Neural cell (in vitro differentiated cells): ENCODE measurements at regions not wholly inside any gene's neighbourhood (a gene's known extent, or its start where the extent isn't known, plus 50 kb on each side); places are given as distances from the start of the nearest gene placed in this dataset.

Experiments
- CTCF ChIP-seq: fragments of 450-650 bp; IDR thresholded peaks from 2 replicates; pipeline ENCODE4 v1.5.1; 2014; ENCODE audit warnings: antibody characterized with exemption, mild to moderate bottlenecking, moderate library complexity; ENCODE audit not compliant: poor library complexity, severe bottlenecking
- EP300 ChIP-seq: fragments of 450-650 bp; conservative IDR thresholded peaks from 2 replicates; pipeline ENCODE4 v1.6.1; 2014; ENCODE audit warnings: antibody characterized with exemption, mild to moderate bottlenecking, moderate library complexity; ENCODE audit not compliant: poor library complexity, severe bottlenecking
- EZH2 ChIP-seq: fragments of 200-600, 300-800 bp; shearing (Covaris generic), sonication (generic); IDR thresholded peaks from 2 replicates; pipeline ENCODE4 v1.6.1; 2014; ENCODE audit warnings: antibody characterized with exemption, low read length, borderline replicate concordance, mild to moderate bottlenecking; ENCODE audit not compliant: insufficient read depth, poor library complexity, severe bottlenecking
- POLR2AphosphoS5 ChIP-seq: IDR thresholded peaks from 2 replicates; pipeline ENCODE4 v1.6.1; 2012
- TAF1 ChIP-seq: IDR thresholded peaks from 2 replicates; pipeline ENCODE4 v1.6.1; 2012; ENCODE audit warnings: low read depth

GRCh38 chr1:214912127-214912526 is 170.4 kb upstream of the KCNK2 start:
- no peak for TF ChIP-seq CTCF
- no peak for TF ChIP-seq POLR2AphosphoS5
- TF ChIP-seq TAF1: no peak
- TF ChIP-seq EP300: no peak
- no peak for TF ChIP-seq EZH2
